ENCODE measurements at regions not wholly inside any gene's neighbourhood (a gene's known extent, or its start where the extent isn't known, plus 50 kb on each side); places are given as distances from the start of the nearest gene placed in this dataset.

DNA sequence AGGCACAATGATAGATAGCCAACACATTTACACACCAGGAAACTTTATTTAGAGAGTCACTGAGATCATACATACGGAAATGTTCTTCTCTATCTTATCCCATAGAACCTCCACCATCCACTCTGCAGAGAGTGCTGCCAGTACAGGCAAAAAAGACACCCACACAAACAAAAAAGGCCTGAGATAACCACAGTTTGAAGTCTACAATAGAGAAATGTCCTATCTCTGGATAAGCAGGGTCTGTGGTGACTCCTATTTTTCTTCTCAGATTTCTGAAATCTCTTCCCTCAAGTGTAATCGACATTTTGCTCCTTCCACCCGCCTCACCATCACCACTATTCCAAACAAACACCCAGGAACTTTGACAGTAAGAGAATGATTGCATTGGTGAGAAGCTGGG, 413.9 kb upstream of the NR2F2 start:
- TF ChIP-seq, protein P1, sequence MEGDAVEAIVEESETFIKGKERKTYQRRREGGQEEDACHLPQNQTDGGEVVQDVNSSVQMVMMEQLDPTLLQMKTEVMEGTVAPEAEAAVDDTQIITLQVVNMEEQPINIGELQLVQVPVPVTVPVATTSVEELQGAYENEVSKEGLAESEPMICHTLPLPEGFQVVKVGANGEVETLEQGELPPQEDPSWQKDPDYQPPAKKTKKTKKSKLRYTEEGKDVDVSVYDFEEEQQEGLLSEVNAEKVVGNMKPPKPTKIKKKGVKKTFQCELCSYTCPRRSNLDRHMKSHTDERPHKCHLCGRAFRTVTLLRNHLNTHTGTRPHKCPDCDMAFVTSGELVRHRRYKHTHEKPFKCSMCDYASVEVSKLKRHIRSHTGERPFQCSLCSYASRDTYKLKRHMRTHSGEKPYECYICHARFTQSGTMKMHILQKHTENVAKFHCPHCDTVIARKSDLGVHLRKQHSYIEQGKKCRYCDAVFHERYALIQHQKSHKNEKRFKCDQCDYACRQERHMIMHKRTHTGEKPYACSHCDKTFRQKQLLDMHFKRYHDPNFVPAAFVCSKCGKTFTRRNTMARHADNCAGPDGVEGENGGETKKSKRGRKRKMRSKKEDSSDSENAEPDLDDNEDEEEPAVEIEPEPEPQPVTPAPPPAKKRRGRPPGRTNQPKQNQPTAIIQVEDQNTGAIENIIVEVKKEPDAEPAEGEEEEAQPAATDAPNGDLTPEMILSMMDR (IDR thresholded peaks at IDR 0.05; ENCODE audit: low read depth, low read length): no peak
- TF ChIP-seq EZH2phosphoT487 (IDR thresholded peaks at IDR 0.05; ENCODE audit: low read depth): no peak

Measured in OCI-LY3 (cell line).